WTC11 (cell line): ENCODE measurements at regions not wholly inside any gene's neighbourhood (a gene's known extent, or its start where the extent isn't known, plus 50 kb on each side); places are given as distances from the start of the nearest gene placed in this dataset.

Source experiments
- ATAC-seq: fragments of 200-7000 bp; cut with Tn5 transposase; 2 replicates; pipeline ENCODE4 v1.10.0; 2021; ENCODE audit warnings: mild to moderate bottlenecking, moderate library complexity
- CTCF ChIA-PET: fragments of 300-600 bp; sonication (Branson Sonifier 250); formaldehyde crosslinking; loops from one replicate; lab custom pipeline; 2021; ENCODE audit warnings: antibody characterized with exemption; lab: Charles Lee
- POLR2A ChIA-PET: fragments of 350-600 bp; sonication (Branson Sonifier 250); formaldehyde crosslinking; loops from one replicate; lab custom pipeline; 2021; ENCODE audit warnings: antibody characterized with exemption; lab: Charles Lee
- DNase-seq: peaks from one replicate; pipeline ENCODE4 v3.0.0; 2021; ENCODE audit warnings: low spot score
- H3K27ac Mint-ChIP-seq: 2 replicates; pipeline ENCODE4 v1.8.0; 2021; ENCODE audit warnings: mixed read lengths
- H3K27me3 Mint-ChIP-seq: 2 replicates; pipeline ENCODE4 v1.8.0; 2021; ENCODE audit warnings: low read depth, mild to moderate bottlenecking, moderate library complexity, mixed read lengths
- H3K36me3 Mint-ChIP-seq: 2 replicates; pipeline ENCODE4 v1.8.0; 2021; ENCODE audit warnings: mixed read lengths
- H3K4me1 Mint-ChIP-seq: 2 replicates; pipeline ENCODE4 v1.8.0; 2022; ENCODE audit warnings: mixed read lengths
- H3K4me3 Mint-ChIP-seq: 2 replicates; pipeline ENCODE4 v1.8.0; 2021; ENCODE audit warnings: mild to moderate bottlenecking, moderate library complexity, mixed read lengths
- H3K9me3 Mint-ChIP-seq: 2 replicates; pipeline ENCODE4 v1.8.0; 2021; ENCODE audit warnings: mixed read lengths
- AFF4 ChIP-seq: sonication (generic); formaldehyde crosslinking; IDR thresholded peaks from 2 replicates; pipeline ENCODE4 v1.8.1; 2023; ENCODE audit warnings: mild to moderate bottlenecking, missing genetic modification reagents, borderline replicate concordance
- CBFB ChIP-seq: sonication (generic); formaldehyde crosslinking; IDR thresholded peaks from 2 replicates; pipeline ENCODE4 v1.8.1; 2022; ENCODE audit warnings: mild to moderate bottlenecking, low read depth, missing genetic modification reagents
- E2F1 ChIP-seq: sonication (generic); formaldehyde crosslinking; IDR thresholded peaks from 2 replicates; pipeline ENCODE4 v1.8.0; 2022; ENCODE audit warnings: mild to moderate bottlenecking, missing genetic modification reagents
- E2F4 ChIP-seq: sonication (generic); formaldehyde crosslinking; IDR thresholded peaks from 2 replicates; pipeline ENCODE4 v1.8.1; 2022; ENCODE audit warnings: low read depth, mild to moderate bottlenecking, moderate library complexity, missing genetic modification reagents, borderline replicate concordance
- E2F5 ChIP-seq: sonication (generic); formaldehyde crosslinking; IDR thresholded peaks from 2 replicates; pipeline ENCODE4 v1.8.1; 2022; ENCODE audit warnings: mild to moderate bottlenecking, moderate library complexity, missing genetic modification reagents
- FOXP4 ChIP-seq: sonication (generic); formaldehyde crosslinking; IDR thresholded peaks from 2 replicates; pipeline ENCODE4 v1.8.0; 2022; ENCODE audit warnings: mild to moderate bottlenecking, missing genetic modification reagents
- IRF1 ChIP-seq: sonication (generic); formaldehyde crosslinking; IDR thresholded peaks from 2 replicates; pipeline ENCODE4 v1.8.0; 2023; ENCODE audit warnings: missing genetic modification reagents
- IRF2 ChIP-seq: sonication (generic); formaldehyde crosslinking; IDR thresholded peaks from 2 replicates; pipeline ENCODE4 v1.8.0; 2022; ENCODE audit warnings: low read depth, missing genetic modification reagents, borderline replicate concordance
- MXD4 ChIP-seq: fragments of 250-450 bp; sonication (Bioruptor Pico); IDR thresholded peaks from 2 replicates; pipeline ENCODE4 v1.8.0; 2021; ENCODE audit warnings: mild to moderate bottlenecking, moderate library complexity, borderline replicate concordance
- NFYB ChIP-seq: sonication (generic); formaldehyde crosslinking; conservative IDR thresholded peaks from 2 replicates; pipeline ENCODE4 v1.8.0; 2022; ENCODE audit warnings: low read depth, missing genetic modification reagents
- NR1H2 ChIP-seq: sonication (generic); formaldehyde crosslinking; IDR thresholded peaks from 2 replicates; pipeline ENCODE4 v1.9.0; 2021; ENCODE audit warnings: mild to moderate bottlenecking, moderate library complexity, missing genetic modification reagents
- NR2C2 ChIP-seq: sonication (generic); formaldehyde crosslinking; IDR thresholded peaks from 2 replicates; pipeline ENCODE4 v1.8.0; 2022; ENCODE audit warnings: mild to moderate bottlenecking, missing genetic modification reagents
- PRDM15 ChIP-seq: sonication (generic); formaldehyde crosslinking; IDR thresholded peaks from 2 replicates; pipeline ENCODE4 v1.8.0; 2022; ENCODE audit warnings: missing genetic modification reagents
- PRRX2 ChIP-seq: fragments of 250-450 bp; sonication (Bioruptor Pico); IDR thresholded peaks from 2 replicates; pipeline ENCODE4 v1.8.0; 2021; ENCODE audit warnings: mild to moderate bottlenecking
- ZNF121 ChIP-seq: sonication (generic); formaldehyde crosslinking; IDR thresholded peaks from 2 replicates; pipeline ENCODE4 v1.8.0; 2023; ENCODE audit warnings: missing genetic modification reagents
- ZNF416 ChIP-seq: fragments of 250-450 bp; sonication (Bioruptor Pico); IDR thresholded peaks from 2 replicates; pipeline ENCODE4 v1.9.0; 2021; ENCODE audit warnings: mild to moderate bottlenecking, inconsistent platforms
- ZNF423 ChIP-seq: fragments of 250-450 bp; sonication (Bioruptor Pico); IDR thresholded peaks from 2 replicates; pipeline ENCODE4 v2.1.2; 2022; ENCODE audit warnings: mild to moderate bottlenecking, moderate library complexity

GRCh38 chr9:89928521-89929275, 323.9 kb downstream of the GADD45G start (continued):
- no peak for TF ChIP-seq E2F4 (CRISPR knock-in tag)
- TF ChIP-seq ZNF423 (CRISPR knock-in tag): no peak
- no peak for TF ChIP-seq NFYB (CRISPR knock-in tag)
- TF ChIP-seq MXD4 (CRISPR knock-in tag): no peak
- no peak for TF ChIP-seq IRF2 (CRISPR knock-in tag)
- TF ChIP-seq AFF4 (CRISPR knock-in tag): no peak
- no peak for TF ChIP-seq E2F1 (CRISPR knock-in tag)
- TF ChIP-seq IRF1 (CRISPR knock-in tag): no peak
- no peak for TF ChIP-seq CBFB (CRISPR knock-in tag)

- H3K27me3 Mint-ChIP-seq: peaks cover 2% of the 10 kb centered on the region; the same call in 1 of the 2 replicates
- no peak for ATAC-seq
- H3K27ac Mint-ChIP-seq: no peak overlapping the region
- H3K4me1 Mint-ChIP-seq: peaks cover 6% of the 10 kb centered on the region
- ChIA-PET CTCF (interaction anchor here (1.2 to 2.5 kb wide), 2 partner anchors 326 to 336 kb away, joined by 4 to 13 read pairs; no protein-coding TSS in a partner anchor), POLR2A (interaction anchor here (0.9 kb wide), 1 partner anchor 26 kb away, joined by 3 read pairs; no protein-coding TSS in a partner anchor)
- H3K36me3 Mint-ChIP-seq: no peaks in the 10 kb centered on the region
- no peak overlapping the region for H3K4me3 Mint-ChIP-seq
- TF ChIP-seq FOXP4 (CRISPR knock-in tag) (no peak), AFF4 (CRISPR knock-in tag) (no peak), ZNF416 (CRISPR knock-in tag) (no peak), ZNF121 (CRISPR knock-in tag) (no peak), PRDM15 (CRISPR knock-in tag) (no peak), NR1H2 (no peak), CBFB (CRISPR knock-in tag) (no peak), PRRX2 (CRISPR knock-in tag) (no peak), NR2C2 (CRISPR knock-in tag) (no peak), E2F5 (CRISPR knock-in tag) (no peak)
- DNase-seq: no peak
- H3K9me3 Mint-ChIP-seq: peaks cover 7% of the 10 kb centered on the region
Observed at GRCh38 chr9:89929315-89929672, 324.5 kb downstream of the GADD45G start.
